Stimulated activated CD4-positive, alpha-beta T cell treated with anti-CD3 and anti-CD28 coated beads, TNF-alpha, amount 100 ng/mL, for 48 hours (primary cell): ENCODE measurements at regions not wholly inside any gene's neighbourhood (a gene's known extent, or its start where the extent isn't known, plus 50 kb on each side); places are given as distances from the start of the nearest gene placed in this dataset.

Experiments used
- DNase-seq, 3 donors: peaks; one replicate each; pipeline ENCODE4 v3.0.0-alpha.2; 2020; ENCODE audit warnings: low read depth in 3 of 3

- DNase-seq, result no peak
Measured at GRCh38 chr4:28926156-28926555, 1794.0 kb upstream of the PCDH7 start.

GRCh38 chr4:28942631-28943030 is 1777.5 kb upstream of the PCDH7 start:
- no peak for DNase-seq

GRCh38 chr4:28947374-28947773 is 1772.8 kb upstream of the PCDH7 start:
- DNase-seq, result no peak

GRCh38 chr4:28948501-28948900 is 1771.7 kb upstream of the PCDH7 start:
- DNase-seq, result no peak

GRCh38 chr4:28966982-28967381 is 1753.2 kb upstream of the PCDH7 start:
- DNase-seq, result no peak

- no peak for DNase-seq
Measured at GRCh38 chr4:28973587-28974350, 1746.4 kb upstream of the PCDH7 start.

GRCh38 chr4:28976369-28976768 is 1743.8 kb upstream of the PCDH7 start:
- no peak for DNase-seq

- no peak for DNase-seq
Measured at GRCh38 chr4:29002151-29002550, 1718.0 kb upstream of the PCDH7 start.

- no peak for DNase-seq
Measured at GRCh38 chr4:29005838-29006237, 1714.3 kb upstream of the PCDH7 start.

GRCh38 chr4:29009908-29010307 is 1710.3 kb upstream of the PCDH7 start:
- DNase-seq, result no peak

GRCh38 chr4:29013341-29013740 is 1706.8 kb upstream of the PCDH7 start:
- DNase-seq, result no peak

GRCh38 chr4:29014555-29014954 is 1705.6 kb upstream of the PCDH7 start:
- DNase-seq, result no peak

GRCh38 chr4:29033703-29034102 is 1686.5 kb upstream of the PCDH7 start:
- no peak for DNase-seq

GRCh38 chr4:29037501-29037900 is 1682.7 kb upstream of the PCDH7 start:
- DNase-seq, result no peak

- no peak for DNase-seq
Measured at GRCh38 chr4:29043411-29043810, 1676.8 kb upstream of the PCDH7 start.

GRCh38 chr4:29046186-29046585 is 1674.0 kb upstream of the PCDH7 start:
- DNase-seq, result no peak

GRCh38 chr4:29046781-29047180 is 1673.4 kb upstream of the PCDH7 start:
- DNase-seq, result no peak

GRCh38 chr4:29047341-29048041 is 1672.7 kb upstream of the PCDH7 start:
- no peak for DNase-seq

GRCh38 chr4:29051381-29051965 is 1668.7 kb upstream of the PCDH7 start:
- no peak for DNase-seq

- no peak for DNase-seq
Measured at GRCh38 chr4:29052266-29052665, 1667.9 kb upstream of the PCDH7 start.

- no peak for DNase-seq
Measured at GRCh38 chr4:29058531-29058930, 1661.6 kb upstream of the PCDH7 start.

- no peak for DNase-seq
Measured at GRCh38 chr4:29066861-29067260, 1653.3 kb upstream of the PCDH7 start.

- DNase-seq, result no peak
Measured at GRCh38 chr4:29073571-29073970, 1646.6 kb upstream of the PCDH7 start.
